HepG2 (cell line): ENCODE measurements at regions not wholly inside any gene's neighbourhood (a gene's known extent, or its start where the extent isn't known, plus 50 kb on each side); places are given as distances from the start of the nearest gene placed in this dataset.

Source experiments
- ATAC-seq: fragments of 200-7000 bp; cut with Tn5 transposase; 3 replicates; pipeline ENCODE4 v1.9.1; 2020; ENCODE audit warnings: mild to moderate bottlenecking, moderate library complexity
- BruUV-seq: library from RNA; stranded (reverse); fragments of 400-500 nt; replicated peaks from 2 replicates; lab custom pipeline; 2021; lab: Mats Ljungman, UMichigan
- CTCF ChIA-PET: fragments of 300-600 bp; formaldehyde crosslinking; extraction: SDS; loops from one replicate; lab custom pipeline; 2021; ENCODE audit warnings: low total read pairs, inconsistent platforms, low intra/inter-chr PET ratio; lab: Yijun Ruan, JAX
- POLR2A ChIA-PET: fragments of 350-600 bp; sonication (Branson Sonifier 250); formaldehyde crosslinking; loops from one replicate; lab custom pipeline; 2020; ENCODE audit warnings: antibody characterized with exemption, inconsistent platforms; lab: Yijun Ruan, JAX
- DNase-seq: peaks from one replicate; pipeline ENCODE4 v3.0.0-alpha.2; 2015; ENCODE audit warnings: low spot score
- FAIRE-seq: peaks from 3 replicates; lab custom pipeline; 2011; peaks lifted over from hg19 to GRCh38; lab: Jason Lieb, UNC
- H2AFZ ChIP-seq: one replicate; pipeline ENCODE4 v1.6.1; 2011; ENCODE audit warnings: low read length, inconsistent platforms
- H3K27ac ChIP-seq: fragments of 300-600 bp; 3 replicates; pipeline ENCODE4 v1.8.0; 2011; ENCODE audit warnings: mixed run types, mild to moderate bottlenecking, mixed read lengths, low read length, inconsistent platforms; ENCODE audit not compliant: insufficient read depth; ENCODE audit errors: extremely low read length
- H3K27me3 ChIP-seq, 2 experiments: fragments of 200-600 bp in 1 of 2; 2 replicates in 1 of 2; 3 replicates in 1 of 2; pipeline versions ENCODE4 v1.6.0 to v1.8.0; 2011; ENCODE audit warnings: low read length in 2 of 2, mild to moderate bottlenecking in 2 of 2, moderate library complexity in 2 of 2, inconsistent platforms in 1 of 2; ENCODE audit not compliant: insufficient read depth in 2 of 2, control insufficient read depth in 1 of 2
- H3K36me3 ChIP-seq, 2 experiments: fragments of 200-600 bp in 1 of 2; replicated peaks in 1 of 2; 2 replicates in 1 of 2; 3 replicates in 1 of 2; pipeline versions ENCODE4 v1.5.1 to v1.8.0; 2011; ENCODE audit warnings: low read length in 2 of 2, inconsistent platforms in 1 of 2; ENCODE audit not compliant: insufficient read depth in 2 of 2, control insufficient read depth in 1 of 2
- H3K4me1 ChIP-seq: 2 replicates; pipeline ENCODE4 v1.5.1; 2012; ENCODE audit warnings: low read length, inconsistent platforms; ENCODE audit not compliant: insufficient read depth
- H3K4me2 ChIP-seq: 2 replicates; pipeline ENCODE4 v1.6.0; 2011; ENCODE audit warnings: low read depth, low read length, inconsistent platforms
- H3K4me3 ChIP-seq, 3 experiments: fragments of 200-600 bp in 1 of 3; sonication (generic), shearing (Covaris generic) in 1 of 3; replicated peaks in 1 of 3; 2 replicates each; pipeline ENCODE4 v1.5.1; 2011 to 2016; ENCODE audit warnings: low read length in 3 of 3, inconsistent platforms in 2 of 3, low read depth in 2 of 3, mild to moderate bottlenecking in 2 of 3, control low read depth in 1 of 3, mixed read lengths in 1 of 3; ENCODE audit not compliant: insufficient read depth in 1 of 3
- H3K79me2 ChIP-seq: one replicate; pipeline ENCODE4 v1.6.1; 2011; ENCODE audit warnings: low read length, inconsistent platforms; ENCODE audit not compliant: insufficient read depth
- H3K9ac ChIP-seq: 2 replicates; pipeline ENCODE4 v1.6.0; 2011; ENCODE audit warnings: mild to moderate bottlenecking, low read depth, low read length, inconsistent platforms; ENCODE audit not compliant: insufficient read depth
- H3K9me3 ChIP-seq: 2 replicates; pipeline ENCODE4 v1.5.1; 2012; ENCODE audit warnings: mild to moderate bottlenecking, low read length
- H4K20me1 ChIP-seq: 2 replicates; pipeline ENCODE4 v1.6.0; 2011; ENCODE audit warnings: inconsistent platforms, mild to moderate bottlenecking, low read length, moderate library complexity; ENCODE audit not compliant: insufficient read depth
- DR1 ChIP-seq: sonication (generic); formaldehyde crosslinking; IDR thresholded peaks from 2 replicates; pipeline ENCODE4 v1.8.0; 2021; ENCODE audit warnings: mild to moderate bottlenecking, missing genetic modification reagents, inconsistent platforms
- ELF4 ChIP-seq: sonication (generic); formaldehyde crosslinking; IDR thresholded peaks from 2 replicates; pipeline ENCODE4 v1.5.0; 2020; ENCODE audit warnings: missing genetic modification reagents, mild to moderate bottlenecking, moderate library complexity, borderline replicate concordance
- GPBP1L1 ChIP-seq: sonication (generic); formaldehyde crosslinking; IDR thresholded peaks from 2 replicates; pipeline ENCODE4 v1.5.0; 2020; ENCODE audit warnings: mild to moderate bottlenecking, missing genetic modification reagents
- HNRNPK ChIP-seq: fragments of 200-400 bp; formaldehyde crosslinking; IDR thresholded peaks from 2 replicates; pipeline ENCODE4 v1.6.1; 2018; ENCODE audit warnings: low read length, low read depth, moderate library complexity, mild to moderate bottlenecking; ENCODE audit not compliant: poor library complexity, severe bottlenecking
- ZBTB21 ChIP-seq: sonication (generic); formaldehyde crosslinking; IDR thresholded peaks from 2 replicates; pipeline ENCODE4 v1.4.0; 2020; ENCODE audit warnings: missing genetic modification reagents
- ZNF460 ChIP-seq: sonication (generic); formaldehyde crosslinking; IDR thresholded peaks from 2 replicates; pipeline ENCODE4 v1.5.1; 2020; ENCODE audit warnings: missing genetic modification reagents, mild to moderate bottlenecking, borderline replicate concordance
- ZNF607 ChIP-seq: sonication (generic); formaldehyde crosslinking; IDR thresholded peaks from 2 replicates; pipeline ENCODE4 v1.5.1; 2020; ENCODE audit warnings: missing genetic modification reagents, mild to moderate bottlenecking, borderline replicate concordance
- WGBS: methylation state at CpG from one replicate; pipeline ENCODE4 v1.1.6; 2017; ENCODE audit warnings: low lambda C conversion rate; 5-methylcytosine and 5-hydroxymethylcytosine counted together
- in situ Hi-C: cut with HindIII; loops from 2 replicates; pipeline ENCODE4 v1.10.0; 2017; ENCODE audit warnings: low pct_unique_long_range_greater_than_20kb; ENCODE audit not compliant: extremely low pct_ligation_motif_present
- intact Hi-C: fragments of 100-400 bp; cut with micrococcal nuclease; formaldehyde crosslinking; loops from one replicate; pipeline ENCODE4 v1.10.0; 2022; ENCODE audit not compliant: unreplicated experiment
- TF ChIP-seq, protein P1 (sequence below): sonication (generic); formaldehyde crosslinking; IDR thresholded peaks from 2 replicates; pipeline ENCODE4 v1.5.0; 2020; ENCODE audit warnings: mild to moderate bottlenecking, missing genetic modification reagents, borderline replicate concordance

DNA sequence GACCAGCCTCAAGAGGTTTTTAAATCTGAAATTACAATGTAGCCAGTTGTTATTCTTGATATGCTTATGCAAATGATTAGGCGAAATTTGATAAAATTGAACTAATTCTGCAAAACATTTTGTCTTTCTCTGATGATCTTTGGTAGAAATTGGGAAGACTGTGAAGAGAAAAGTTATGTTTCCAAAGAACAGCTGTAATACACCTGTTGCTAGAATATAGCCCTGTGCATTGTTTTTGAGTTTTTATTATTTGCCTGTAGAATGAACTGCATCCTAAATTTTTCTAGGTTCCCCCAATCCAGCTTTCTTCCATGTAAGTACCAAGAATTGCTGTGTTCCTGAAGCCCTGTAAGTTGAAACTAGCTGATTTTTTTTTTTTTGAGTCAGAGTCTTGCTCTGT, 81.5 kb upstream of the RHOU start:
- Histone ChIP-seq H3K4me2 (no peak overlapping the region), H3K79me2 (peaks cover 9% of the 10 kb centered on the region), H3K27me3 (no peaks in the 10 kb centered on the region), H3K4me1 (peaks cover 37% of the 10 kb centered on the region), H3K9me3 (no peaks in the 10 kb centered on the region), H3K27ac (no peak overlapping the region), H3K9ac (no peak overlapping the region), H2AFZ (no peak overlapping the region), H3K4me3 (no peak overlapping the region), H4K20me1 (peaks cover 5% of the 10 kb centered on the region), H3K36me3 (no peaks in the 10 kb centered on the region)
- POLR2A ChIA-PET = no interaction called here
- BruUV-seq = no TSS peak
- DNase-seq (no peak), ATAC-seq (no peak), FAIRE-seq (no peak)
- WGBS = 96% methylated on average over 1 of the region's 1 CpG
- TF ChIP-seq HNRNPK (no peak), ZNF460 (CRISPR knock-in tag) (no peak), GPBP1L1 (no peak), ZNF607 (CRISPR knock-in tag) (no peak), ELF4 (CRISPR knock-in tag) (no peak), ZBTB21 (CRISPR knock-in tag) (no peak), DR1 (CRISPR knock-in tag) (no peak)
- TF ChIP-seq, protein P1, sequence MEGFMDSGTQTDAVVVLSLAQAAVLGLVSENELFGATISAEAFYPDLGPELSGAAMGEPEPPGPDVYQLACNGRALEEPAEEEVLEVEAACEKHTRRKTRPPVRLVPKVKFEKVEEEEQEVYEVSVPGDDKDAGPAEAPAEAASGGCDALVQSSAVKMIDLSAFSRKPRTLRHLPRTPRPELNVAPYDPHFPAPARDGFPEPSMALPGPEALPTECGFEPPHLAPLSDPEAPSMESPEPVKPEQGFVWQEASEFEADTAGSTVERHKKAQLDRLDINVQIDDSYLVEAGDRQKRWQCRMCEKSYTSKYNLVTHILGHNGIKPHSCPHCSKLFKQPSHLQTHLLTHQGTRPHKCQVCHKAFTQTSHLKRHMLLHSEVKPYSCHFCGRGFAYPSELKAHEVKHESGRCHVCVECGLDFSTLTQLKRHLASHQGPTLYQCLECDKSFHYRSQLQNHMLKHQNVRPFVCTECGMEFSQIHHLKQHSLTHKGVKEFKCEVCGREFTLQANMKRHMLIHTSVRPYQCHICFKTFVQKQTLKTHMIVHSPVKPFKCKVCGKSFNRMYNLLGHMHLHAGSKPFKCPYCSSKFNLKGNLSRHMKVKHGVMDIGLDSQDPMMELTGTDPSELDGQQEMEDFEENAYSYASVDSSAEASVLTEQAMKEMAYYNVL (CRISPR knock-in tag) = no peak
- in situ Hi-C loops (no loop called here), intact Hi-C loops (no loop called here)
- CTCF ChIA-PET = no interaction called here
